ENCODE measurements at regions not wholly inside any gene's neighbourhood (a gene's known extent, or its start where the extent isn't known, plus 50 kb on each side); places are given as distances from the start of the nearest gene placed in this dataset.
"Not testable (repeated sequence)": the region's sequence is repeated elsewhere in the genome, so short reads cannot be mapped to it uniquely, and the experiment has no call there.

DNA sequence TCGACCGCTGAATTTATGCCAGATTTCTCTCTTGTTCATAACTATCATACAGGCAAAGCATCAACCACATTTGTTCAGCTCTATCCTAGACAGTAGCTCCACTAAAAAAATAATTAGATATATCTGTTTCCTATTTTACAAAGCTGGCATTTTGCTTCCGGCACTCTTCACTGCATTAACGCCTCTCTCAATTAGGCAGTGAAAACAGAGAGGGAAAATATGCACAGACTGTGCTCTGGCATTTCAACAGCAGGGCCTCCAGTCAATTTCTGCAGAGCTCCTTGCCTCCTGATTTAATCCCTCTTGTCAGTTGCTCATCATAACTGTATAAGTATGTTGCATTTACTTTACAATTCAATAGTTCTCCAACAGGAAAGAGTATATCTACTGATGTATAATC lies 666.9 kb upstream of the INTU start:
- DNase-seq (ENCODE audit: low spot score): no peak

DNA sequence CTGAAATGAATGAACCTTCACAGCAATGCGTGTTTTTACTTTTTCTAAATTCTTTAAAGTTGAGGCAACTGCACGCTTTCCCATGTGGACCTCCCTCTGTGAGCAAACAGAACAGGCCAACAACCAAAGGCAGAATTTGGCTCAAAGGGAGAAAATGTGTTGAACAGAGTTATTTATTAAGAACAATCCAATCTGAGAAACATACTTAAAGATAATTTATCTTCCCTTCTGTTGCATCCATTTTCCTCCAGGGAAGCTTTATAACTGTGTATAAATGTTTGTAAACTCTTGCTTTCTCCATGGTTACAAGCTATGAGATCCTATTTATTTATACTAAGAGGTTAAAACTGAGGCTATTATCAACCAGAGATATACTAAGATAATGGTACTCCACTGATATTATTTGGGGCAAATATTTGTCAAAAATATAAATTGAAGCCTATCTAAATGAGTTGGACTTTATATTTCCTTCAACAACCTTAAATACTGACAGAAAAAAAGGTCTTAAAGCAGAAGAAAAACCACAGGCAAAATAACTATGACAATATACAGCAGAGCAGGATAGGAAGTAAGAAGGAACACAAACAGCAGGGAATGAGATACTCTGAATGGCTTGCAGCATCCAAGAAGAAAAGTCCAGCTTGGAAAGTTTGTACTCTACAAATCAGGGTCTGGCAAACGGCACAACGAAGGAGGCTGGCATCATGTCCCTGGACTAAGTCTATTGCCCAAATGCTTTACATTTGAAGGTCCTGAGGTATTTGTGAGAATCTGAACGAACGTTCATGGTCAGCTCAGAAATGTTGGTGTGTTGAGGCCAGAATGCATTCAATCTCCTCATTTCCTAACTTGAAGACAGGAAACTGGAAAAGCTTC lies 663.2 kb upstream of the INTU start:
- DNase-seq (ENCODE audit: low spot score): no peak

DNA sequence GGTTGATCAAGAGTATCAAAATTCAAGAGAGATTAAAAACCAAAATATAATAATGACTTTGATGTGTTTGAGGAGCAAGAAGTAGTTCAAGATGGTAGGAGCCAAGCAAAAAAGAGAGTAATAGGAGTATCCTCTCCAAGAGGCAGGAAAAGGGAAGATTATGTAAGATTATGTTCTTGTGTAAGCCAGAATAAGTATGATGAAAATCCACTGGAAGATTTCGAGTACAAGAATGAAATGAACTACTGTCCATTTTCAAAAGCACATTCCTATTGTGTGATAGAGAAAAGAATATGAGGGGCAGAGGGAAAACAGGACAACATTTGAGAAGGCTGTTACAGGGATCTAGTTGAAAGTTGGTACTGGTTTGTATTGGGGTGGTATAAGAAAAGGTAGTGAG lies 659.6 kb upstream of the INTU start:
- DNase-seq (ENCODE audit: low spot score): no peak

DNA sequence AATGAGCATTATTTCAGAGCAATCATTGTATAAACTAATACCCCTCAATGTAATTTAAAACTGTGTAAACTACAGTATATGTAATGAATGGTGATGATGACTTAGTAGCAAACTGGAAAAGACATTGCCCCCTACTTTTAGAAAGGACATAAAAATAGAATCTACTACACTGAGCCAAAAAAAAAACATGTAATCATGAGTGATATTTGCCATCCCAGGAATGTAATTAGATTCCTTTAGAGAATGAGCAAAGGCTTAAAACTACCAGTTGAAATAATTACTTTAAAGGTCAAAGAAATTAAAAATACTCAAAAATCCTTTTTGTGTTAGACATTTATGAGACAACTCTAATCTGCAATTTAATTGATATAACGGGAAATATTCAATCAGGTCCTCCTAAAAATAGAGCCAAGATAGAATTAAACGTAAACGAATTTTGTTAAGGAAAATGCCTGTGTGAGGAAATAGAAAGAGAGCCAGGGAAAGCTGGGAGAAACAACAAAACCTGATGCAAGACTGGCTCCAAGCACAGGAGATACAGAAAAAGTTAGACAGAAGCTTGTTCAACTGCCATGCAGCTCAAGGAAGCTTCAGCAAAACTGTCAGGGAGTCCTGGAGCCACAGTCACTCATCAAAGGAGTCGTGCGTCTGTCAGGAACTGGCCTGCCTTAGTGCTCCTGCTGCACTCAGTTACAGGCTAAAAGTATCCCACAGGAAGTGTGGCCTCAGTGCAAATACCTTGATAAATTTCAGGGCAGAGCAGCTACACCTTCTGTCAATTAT lies 655.7 kb upstream of the INTU start:
- no peak for DNase-seq (ENCODE audit: low spot score)

DNA sequence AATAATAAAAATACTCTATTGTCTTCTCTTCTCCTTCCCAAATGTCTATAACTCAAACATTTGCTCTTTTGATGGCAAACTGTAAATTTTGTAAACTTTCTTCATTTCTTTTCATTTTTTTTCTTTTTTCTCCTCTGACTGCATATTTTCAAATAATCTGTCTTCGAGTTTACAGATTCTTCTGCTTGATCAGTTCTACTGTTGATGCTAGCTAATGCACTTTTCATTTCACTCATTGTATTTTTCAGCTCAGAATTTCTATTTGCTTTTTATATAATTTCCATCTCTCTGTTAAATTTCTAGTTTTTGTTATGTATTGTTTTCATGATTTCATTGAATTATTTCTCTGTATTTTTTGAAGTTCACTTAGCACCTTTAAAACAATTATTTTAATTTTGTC lies 646.8 kb upstream of the INTU start:
- no peak for DNase-seq (ENCODE audit: low spot score)

DNA sequence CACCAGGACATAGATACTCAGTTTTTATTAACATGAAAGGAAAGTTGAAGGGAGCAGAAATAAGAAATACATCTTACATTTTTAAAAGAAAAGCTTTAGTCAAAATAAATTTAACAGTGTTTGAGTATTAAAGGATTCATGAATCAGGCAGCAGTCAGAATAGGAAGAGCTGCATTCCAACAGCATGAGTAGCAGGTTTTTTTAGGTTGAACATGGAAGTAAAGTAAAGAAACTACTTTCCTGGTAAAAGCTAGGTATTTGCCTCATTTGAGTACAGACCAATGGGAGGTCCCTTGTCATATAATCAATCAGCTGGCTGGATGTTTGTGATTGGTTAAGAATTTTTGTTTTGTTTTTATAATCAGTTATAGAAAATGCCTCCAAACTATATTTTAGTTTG lies 645.9 kb upstream of the INTU start:
- DNase-seq (ENCODE audit: low spot score): no peak

DNA sequence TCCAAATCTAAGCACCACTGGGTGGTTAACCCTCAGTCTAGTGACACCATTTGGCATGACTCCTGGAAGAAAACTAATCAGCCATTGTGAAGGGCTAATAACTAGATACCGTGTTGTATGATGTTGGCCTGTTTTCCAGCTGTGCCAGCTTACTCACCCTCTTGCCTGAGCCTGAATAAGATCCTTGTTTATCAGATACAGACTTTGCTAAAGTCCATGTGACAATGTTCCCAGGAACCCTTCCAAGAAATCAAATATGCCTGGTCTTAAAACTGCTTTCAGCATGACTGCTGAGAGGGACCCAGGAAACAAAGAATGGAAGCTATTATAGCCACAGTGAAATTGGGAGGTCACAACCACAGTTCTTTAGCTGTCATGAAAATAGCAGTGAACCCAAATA lies 640.8 kb upstream of the INTU start:
- DNase-seq (ENCODE audit: low spot score): no peak

DNA sequence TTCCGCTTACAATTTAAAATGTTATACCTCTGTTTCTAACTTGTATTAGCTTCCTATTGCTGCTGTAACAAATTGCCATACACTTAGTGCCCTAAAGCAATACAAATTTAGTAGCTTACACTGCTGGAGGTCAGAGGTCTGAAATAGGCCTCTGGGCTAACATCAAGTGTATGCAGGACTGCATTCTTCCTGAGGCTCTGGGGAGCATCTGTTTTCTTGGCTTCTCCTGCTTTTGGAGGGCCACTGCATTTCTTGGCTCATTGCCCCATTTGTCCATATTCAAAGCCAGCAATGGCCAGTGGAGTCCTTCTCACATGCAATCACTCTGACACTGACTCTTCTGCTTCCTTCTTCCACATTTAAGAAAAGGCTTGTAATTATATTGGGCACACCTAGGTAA lies 639.8 kb upstream of the INTU start:
- no peak for DNase-seq (ENCODE audit: low spot score)

DNA sequence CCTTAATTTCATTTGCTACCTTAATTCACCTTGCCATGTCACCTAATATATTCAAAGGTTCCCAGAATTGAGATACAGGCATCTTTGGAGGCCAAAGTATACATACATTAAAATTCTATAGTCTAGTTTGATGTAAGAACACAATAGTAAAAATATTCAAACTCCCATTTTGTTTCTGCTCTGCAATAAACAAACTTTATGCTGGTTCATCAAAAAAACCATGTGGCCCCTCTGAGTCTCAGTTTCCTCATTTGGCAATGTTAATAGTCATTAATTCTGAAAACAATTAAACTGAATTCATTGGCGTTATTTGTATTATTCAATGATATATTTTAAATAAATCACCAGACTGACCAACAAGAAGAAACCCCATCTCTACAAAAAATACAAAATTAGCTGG lies 639.4 kb upstream of the INTU start:
- no peak for DNase-seq (ENCODE audit: low spot score)

DNA sequence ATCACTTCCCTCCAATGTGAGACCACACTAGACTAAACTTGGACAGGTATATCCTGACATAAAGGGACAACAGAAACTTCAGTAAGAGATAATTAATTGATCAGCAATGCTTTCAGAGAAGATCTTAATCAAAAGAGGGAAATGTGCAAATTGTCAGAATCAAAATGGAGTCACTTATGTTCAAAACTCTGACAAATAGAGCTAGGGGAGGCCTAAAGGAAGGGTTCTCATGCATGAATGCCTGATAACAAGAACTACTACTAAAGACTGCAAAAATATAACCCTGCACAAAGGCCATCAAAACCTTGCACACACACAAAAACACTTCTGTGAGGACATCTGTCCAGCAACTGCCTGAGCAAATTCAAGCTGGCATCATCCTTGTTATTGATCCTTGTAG lies 637.5 kb upstream of the INTU start:
- no peak for DNase-seq (ENCODE audit: low spot score)

DNA sequence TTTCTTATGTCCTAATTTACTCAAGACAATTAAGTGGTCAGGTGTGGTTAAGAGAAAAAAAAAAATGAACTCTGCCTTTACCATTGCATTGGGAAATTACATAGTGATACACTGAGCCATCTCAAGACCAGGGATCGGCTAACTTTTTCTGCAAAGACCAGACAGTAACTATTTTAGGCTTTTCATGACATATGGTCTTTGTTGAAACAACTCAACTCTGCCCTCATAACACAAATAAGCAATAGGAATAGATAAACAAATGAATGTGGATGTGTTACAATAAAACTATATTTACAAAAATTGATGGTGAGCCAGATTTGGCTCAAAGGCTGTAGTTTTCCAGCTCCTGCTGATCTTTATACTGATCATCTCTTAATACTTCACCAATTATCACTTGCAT lies 632.6 kb upstream of the INTU start:
- no peak for DNase-seq (ENCODE audit: low spot score)

DNA sequence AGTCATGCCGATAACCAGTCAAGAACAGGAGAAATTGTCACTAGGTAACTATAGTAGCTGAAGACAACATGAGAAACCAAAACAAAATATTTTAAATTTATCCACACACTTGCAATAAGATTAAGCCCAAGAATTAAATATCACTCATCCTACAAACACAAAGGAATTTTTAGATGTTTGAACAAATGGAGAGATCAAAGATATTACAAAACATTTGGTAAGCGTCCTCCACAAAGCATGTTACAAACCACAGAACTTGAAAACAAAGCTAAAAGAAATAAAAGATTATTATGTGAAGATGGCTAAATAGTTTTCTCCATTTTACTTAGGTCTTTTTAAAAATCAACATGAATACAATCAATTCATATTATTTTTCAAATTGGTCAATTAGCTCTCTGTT lies 631.9 kb upstream of the INTU start:
- no peak for DNase-seq (ENCODE audit: low spot score)

DNA sequence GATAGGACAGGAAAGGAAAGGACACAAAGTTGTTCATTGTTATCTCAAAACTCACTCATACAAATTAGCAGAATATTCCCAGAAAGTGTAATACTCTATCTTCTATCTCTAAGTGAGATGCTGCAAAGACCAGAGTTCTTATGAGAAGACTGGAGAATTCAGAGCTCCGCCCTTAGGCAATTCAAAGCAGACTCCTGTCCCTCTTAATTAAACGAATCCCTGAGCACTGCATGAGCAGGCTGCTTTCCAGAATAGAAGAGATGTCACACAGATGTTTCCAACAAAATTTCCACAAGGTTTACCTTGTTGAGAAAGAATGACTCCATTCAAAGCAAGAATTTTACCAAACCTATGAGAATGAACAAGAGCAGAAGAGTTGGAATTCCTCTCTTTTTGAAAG lies 630.8 kb upstream of the INTU start:
- no peak for DNase-seq (ENCODE audit: low spot score)

DNA sequence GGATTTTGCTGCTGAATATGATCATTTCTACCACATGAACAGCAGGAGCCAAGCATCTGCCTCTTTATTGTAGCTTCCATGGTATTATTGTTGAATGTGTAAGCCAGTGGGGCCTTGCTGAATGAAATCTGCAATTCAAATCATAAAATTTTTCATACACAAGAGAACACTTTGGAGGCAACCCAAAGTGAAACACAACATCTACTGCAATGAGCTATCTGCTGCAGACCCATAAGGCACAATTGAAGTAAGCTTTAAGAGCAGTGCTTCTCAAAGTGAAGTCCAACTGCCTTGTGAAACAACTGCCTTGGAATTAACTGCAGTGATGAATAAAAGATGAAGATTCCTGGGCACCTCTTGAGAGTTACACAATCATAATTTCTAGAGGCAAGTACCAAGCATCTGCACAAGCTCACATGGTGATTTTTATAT lies 626.3 kb upstream of the INTU start:
- no peak for DNase-seq (ENCODE audit: low spot score)

DNA sequence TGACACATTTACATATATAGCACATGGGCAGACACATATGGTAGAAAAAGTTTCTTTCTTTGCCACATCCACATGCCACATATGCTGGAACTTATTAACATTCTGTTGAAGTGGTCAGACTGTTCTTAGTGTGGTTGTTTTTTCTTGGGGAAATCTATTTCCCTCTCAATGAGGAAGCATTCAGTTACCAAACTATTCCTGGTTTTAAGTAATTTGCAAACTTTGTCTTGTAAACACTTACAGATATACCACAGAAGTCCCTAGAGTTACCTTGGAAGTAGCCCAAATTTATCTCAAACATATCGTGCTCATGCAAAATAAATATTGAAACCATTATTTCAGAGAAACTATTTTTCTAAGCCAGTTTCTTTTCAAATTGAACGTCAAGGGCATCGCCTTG lies 625.5 kb upstream of the INTU start:
- DNase-seq (ENCODE audit: low spot score): no peak

DNA sequence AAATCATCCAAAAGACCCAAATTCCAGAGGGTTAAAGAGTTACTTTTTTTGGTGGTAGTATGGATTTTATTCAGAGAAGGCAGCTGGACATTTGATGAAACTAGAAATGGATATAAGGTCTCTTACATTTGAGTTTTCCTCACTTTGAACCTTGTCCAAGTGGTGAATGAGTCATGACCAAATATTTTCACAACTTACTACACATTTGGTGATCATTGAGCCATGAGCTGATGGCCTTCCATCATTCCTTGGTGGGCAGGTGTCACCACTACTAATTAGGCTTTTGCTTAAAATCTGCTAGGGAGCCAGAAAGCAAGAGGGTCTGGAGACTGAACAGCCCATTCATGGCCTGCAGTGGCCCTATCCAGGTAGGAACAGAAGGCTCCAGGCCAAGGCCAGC lies 620.2 kb upstream of the INTU start:
- DNase-seq (ENCODE audit: low spot score): no peak

DNA sequence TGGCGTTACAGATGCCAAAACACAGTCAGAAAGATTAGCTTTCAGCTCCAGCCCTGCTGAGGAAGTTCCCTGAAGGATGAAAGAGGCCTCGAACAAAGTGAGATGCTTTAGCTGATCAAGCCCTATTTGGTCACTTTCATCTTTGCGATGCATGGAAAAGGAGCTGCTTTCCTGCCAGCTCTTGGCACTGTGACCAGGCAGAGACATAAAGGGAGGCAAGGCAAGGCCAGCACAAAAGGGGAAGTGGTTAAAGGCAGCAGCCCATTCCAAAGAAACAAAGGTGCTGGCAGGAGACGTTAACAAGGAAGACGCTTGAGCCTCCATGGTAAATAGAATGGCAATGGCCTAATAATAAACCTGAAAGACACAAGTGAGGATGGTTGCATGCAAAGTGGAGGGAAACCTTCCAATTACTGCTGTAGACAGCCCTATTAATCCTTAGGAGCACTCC lies 617.1 kb upstream of the INTU start:
- DNase-seq (ENCODE audit: low spot score): no peak

DNA sequence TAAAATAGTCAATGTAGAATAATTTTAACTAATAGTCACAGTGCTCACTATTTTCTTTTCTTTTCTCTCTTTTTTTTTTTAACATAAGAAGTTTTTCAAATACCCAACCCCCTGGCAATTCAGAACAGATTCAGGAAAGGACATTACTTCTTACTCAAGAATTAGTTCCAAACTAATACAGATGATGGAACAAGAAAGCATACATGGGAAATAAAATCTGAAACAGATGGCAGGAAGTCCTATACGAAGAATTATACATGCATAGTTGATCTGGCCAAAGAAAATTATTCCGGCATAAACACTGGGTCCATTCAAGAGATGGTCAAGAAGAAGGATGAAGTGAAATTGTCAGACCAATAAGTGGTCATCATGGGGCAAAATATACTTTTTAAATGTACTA lies 614.4 kb upstream of the INTU start:
- DNase-seq (ENCODE audit: low spot score): no peak

DNA sequence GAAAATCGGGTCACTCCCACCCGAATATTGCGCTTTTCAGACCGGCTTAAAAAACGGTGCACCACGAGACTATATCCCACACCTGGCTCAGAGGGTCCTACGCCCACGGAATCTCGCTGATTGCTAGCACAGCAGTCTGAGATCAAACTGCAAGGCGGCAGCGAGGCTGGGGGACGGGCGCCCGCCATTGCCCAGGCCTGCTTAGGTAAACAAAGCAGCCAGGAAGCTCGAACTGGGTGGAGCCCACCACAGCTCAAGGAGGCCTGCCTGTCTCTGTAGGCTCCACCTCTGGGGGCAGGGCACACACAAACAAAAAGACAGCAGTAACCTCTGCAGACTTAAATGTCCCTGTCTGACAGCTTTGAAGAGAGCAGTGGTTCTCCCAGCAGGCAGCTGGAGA lies 611.9 kb upstream of the INTU start:
- not testable (repeated sequence) for DNase-seq (ENCODE audit: low spot score)

DNA sequence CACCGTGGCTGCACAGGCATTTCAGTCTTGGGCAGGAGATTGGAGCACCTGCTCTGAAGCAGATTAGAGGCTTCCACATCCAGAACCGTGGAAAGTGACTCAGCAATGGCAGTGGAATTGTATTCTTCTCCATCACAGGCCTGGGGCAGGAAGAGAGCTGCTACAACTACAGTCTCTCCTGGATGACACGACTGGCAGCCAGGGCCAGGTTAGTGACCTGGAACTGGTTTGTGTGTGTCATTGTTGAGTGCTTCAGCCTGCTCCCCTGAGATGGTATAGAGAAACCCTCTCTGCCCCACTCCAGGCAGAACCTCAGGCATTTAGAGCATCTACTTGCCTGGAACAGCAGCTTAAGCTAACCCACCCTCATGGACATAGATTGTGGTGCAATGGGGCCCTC lies 596.5 kb upstream of the INTU start:
- DNase-seq (ENCODE audit: low spot score): no peak

DNA sequence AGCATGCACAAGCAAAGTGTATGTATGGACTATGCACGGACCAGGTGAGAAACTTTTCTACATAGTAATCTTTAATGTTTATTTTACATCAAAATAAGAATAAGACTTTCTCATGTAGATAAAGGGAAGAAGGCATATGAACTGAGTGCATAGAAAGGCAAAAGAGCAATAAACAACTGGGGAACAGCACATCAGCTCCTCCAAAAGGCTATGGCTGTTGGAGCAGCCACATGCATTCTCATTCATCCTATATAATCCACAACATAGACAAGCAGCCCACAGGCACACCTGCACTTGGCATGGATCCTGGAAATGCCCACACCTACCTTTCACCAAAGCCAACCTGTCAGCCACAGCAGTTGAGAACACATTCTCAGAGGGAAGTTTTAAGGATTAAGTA lies 586.9 kb upstream of the INTU start:
- DNase-seq (ENCODE audit: low spot score): no peak

DNA sequence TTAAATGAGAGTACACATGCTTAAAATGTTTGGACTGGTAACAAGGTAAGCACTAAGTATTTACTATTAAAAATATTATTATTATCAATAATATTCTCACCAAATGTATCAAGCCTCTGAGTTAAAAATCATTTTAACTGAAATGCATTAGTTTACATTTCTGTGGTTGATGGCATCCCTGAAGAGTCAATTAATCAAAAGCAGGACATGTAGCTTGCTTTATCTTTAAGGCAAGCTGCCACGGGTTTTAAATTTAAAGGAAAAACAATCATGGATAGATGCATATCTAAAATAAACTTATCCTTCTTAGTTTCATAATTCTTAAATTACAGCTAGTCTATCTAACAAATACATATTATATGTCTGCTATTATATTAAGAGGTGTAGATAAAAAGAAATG lies 584.8 kb upstream of the INTU start:
- DNase-seq (ENCODE audit: low spot score): no peak

DNA sequence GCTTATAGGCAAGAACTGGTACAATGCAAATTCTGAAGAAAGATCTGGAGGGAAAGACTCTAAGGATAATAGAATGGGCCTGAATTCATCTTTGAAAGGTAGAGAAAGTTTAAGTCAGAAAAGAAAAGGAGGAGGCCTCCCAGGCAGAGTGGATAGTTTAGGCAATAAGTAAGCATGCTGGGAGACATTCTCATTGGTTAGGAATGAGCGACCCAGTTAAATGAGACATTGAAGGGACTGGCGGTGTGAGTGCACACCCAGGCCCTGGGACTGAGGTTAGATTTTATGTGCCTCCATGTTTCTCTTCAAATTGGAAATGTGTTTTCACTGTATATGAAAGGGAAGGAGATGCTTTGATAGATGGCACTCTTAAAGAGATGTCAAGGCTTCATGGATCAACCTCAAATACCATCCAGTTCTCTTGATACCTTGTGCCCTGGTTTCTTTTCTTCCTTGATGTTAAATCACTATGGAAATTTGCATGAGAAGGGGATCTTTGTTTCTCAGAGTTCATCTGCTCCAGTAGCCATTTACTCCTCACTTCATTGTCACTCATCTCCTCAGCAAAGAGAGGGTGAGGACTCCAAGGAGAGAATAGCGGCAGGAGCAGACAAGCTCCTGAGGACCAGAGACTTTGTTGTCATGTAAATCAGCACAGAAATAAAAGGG lies 584.2 kb upstream of the INTU start:
- DNase-seq (ENCODE audit: low spot score): no peak

Data from ureter (tissue), 1 donor.